Femur (tissue), 1 donor: ENCODE measurements at regions not wholly inside any gene's neighbourhood (a gene's known extent, or its start where the extent isn't known, plus 50 kb on each side); places are given as distances from the start of the nearest gene placed in this dataset.

Experiments
- DNase-seq: peaks from one replicate; pipeline ENCODE4 v3.0.0-alpha.2; 2017

GRCh38 chr5:2602451-2603271 lies 148.8 kb downstream of the IRX2 start:
- DNase-seq, result no peak

- no peak for DNase-seq
Measured at GRCh38 chr5:2598503-2598902, 153.0 kb downstream of the IRX2 start.

- no peak for DNase-seq
Measured at GRCh38 chr5:2594701-2595100, 156.8 kb downstream of the IRX2 start.

- no peak for DNase-seq
Measured at GRCh38 chr5:2592766-2593165, 158.7 kb downstream of the IRX2 start.

GRCh38 chr5:2591777-2592453 lies 159.6 kb downstream of the IRX2 start:
- no peak for DNase-seq

GRCh38 chr5:2588850-2589501 lies 162.5 kb downstream of the IRX2 start:
- no peak for DNase-seq

GRCh38 chr5:2587189-2588031 lies 164.1 kb downstream of the IRX2 start:
- no peak for DNase-seq

- no peak for DNase-seq
Measured at GRCh38 chr5:2586016-2586715, 165.3 kb downstream of the IRX2 start.

GRCh38 chr5:2584579-2585269 lies 166.8 kb downstream of the IRX2 start:
- no peak for DNase-seq

GRCh38 chr5:2582507-2582906 lies 169.0 kb downstream of the IRX2 start:
- DNase-seq, result no peak

GRCh38 chr5:2582106-2582505 lies 169.4 kb downstream of the IRX2 start:
- DNase-seq, result no peak

- no peak for DNase-seq
Measured at GRCh38 chr5:2581418-2581817, 170.1 kb downstream of the IRX2 start.

- no peak for DNase-seq
Measured at GRCh38 chr5:2579126-2579525, 172.4 kb downstream of the IRX2 start.

- DNase-seq, result no peak
Measured at GRCh38 chr5:2577312-2578036, 174.0 kb downstream of the IRX2 start.

GRCh38 chr5:2576823-2577222 lies 174.7 kb downstream of the IRX2 start:
- no peak for DNase-seq

GRCh38 chr5:2575871-2576270 lies 175.6 kb downstream of the IRX2 start:
- DNase-seq, result no peak

GRCh38 chr5:2575292-2575691 lies 176.2 kb downstream of the IRX2 start:
- DNase-seq, result no peak

- DNase-seq, result no peak
Measured at GRCh38 chr5:2574155-2574554, 177.3 kb downstream of the IRX2 start.

- DNase-seq, result no peak
Measured at GRCh38 chr5:2570586-2570985, 180.9 kb downstream of the IRX2 start.

- DNase-seq, result no peak
Measured at GRCh38 chr5:2569774-2570542, 181.5 kb downstream of the IRX2 start.
